ENCODE measurements at regions not wholly inside any gene's neighbourhood (a gene's known extent, or its start where the extent isn't known, plus 50 kb on each side); places are given as distances from the start of the nearest gene placed in this dataset.
A peak's percentile ranks its signal among the peaks of the same experiment; 100 is the strongest.

DNA sequence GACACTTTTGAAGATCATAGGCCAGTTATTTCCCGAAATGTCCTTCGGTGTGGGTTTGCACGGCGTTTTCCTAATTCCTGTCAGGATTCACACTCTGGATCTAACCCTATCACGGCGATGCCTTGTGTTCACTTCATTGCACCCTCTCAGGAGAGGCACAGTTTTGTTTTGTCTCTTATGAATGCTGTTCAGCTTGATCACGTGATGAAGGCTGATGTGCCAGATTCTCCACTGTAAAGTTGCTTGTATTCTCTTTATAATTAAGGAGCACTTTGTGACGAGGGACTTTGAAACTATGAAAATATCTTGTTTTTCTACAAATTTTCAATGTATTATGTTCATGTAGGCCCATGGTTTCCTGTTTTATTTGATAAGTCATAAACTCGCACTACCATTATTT is 568.1 kb downstream of the ACTR3B start:
- no peak for DNase-seq (ENCODE audit: low read depth, low spot score)
- no peak overlapping the region for H3K4me3 ChIP-seq (ENCODE audit: low read depth, low read length)
- in situ Hi-C loops (cut with HindIII; ENCODE audit: low sequenced_read_pairs) = no loop called here
- TF ChIP-seq, protein P1, sequence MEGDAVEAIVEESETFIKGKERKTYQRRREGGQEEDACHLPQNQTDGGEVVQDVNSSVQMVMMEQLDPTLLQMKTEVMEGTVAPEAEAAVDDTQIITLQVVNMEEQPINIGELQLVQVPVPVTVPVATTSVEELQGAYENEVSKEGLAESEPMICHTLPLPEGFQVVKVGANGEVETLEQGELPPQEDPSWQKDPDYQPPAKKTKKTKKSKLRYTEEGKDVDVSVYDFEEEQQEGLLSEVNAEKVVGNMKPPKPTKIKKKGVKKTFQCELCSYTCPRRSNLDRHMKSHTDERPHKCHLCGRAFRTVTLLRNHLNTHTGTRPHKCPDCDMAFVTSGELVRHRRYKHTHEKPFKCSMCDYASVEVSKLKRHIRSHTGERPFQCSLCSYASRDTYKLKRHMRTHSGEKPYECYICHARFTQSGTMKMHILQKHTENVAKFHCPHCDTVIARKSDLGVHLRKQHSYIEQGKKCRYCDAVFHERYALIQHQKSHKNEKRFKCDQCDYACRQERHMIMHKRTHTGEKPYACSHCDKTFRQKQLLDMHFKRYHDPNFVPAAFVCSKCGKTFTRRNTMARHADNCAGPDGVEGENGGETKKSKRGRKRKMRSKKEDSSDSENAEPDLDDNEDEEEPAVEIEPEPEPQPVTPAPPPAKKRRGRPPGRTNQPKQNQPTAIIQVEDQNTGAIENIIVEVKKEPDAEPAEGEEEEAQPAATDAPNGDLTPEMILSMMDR (IDR thresholded peaks at IDR 0.05; ENCODE audit: low read depth, low read length) = no peak

DNA sequence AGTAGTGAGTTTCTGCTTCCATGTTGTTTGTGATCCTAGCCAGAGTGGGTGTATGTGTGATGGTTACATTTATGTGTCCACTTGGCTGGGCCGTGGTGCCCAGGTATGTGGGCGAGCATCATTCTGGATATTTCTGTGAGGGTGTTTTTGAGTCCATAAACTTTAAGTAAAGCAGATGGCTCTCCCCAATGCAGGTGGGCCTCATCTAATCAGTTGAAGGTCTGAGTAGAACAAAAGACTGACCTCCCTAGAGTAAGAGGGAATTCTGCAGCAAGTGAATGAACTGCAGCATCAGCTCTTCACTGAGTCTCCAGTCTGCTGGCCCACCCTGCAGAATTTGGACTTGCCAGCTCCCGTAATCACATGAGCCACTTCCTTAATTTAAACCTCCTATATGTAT is 571.9 kb downstream of the ACTR3B start:
- H3K4me3 ChIP-seq (ENCODE audit: low read depth, low read length) = no peak overlapping the region
- TF ChIP-seq, protein P1 (IDR thresholded peaks at IDR 0.05; ENCODE audit: low read depth, low read length) = no peak
- in situ Hi-C loops (cut with HindIII; ENCODE audit: low sequenced_read_pairs) = no loop called here
- no peak for DNase-seq (ENCODE audit: low read depth, low spot score)

DNA sequence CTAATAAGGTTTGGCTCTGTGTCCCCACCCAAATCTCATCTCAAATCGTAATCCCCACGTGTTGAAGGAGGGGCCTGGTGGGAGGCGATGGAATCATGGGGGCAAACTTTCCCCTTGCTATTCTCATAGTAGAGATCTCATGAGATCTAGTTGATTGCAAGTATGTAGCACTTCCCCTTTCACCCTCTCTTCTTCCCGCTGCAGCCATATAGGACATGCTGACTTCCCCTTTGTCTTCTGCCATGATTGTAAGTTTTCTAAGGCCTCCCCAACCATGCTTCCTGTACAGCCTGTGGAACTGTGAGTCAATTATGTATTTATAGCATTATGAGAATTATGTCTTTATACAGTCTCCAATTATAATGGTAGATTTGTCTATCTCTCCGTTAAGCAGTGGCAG is 594.5 kb downstream of the ACTR3B start:
- in situ Hi-C loops (cut with HindIII; ENCODE audit: low sequenced_read_pairs) = no loop called here
- TF ChIP-seq, protein P1 (IDR thresholded peaks at IDR 0.05; ENCODE audit: low read depth, low read length) = no peak
- no peak overlapping the region for H3K4me3 ChIP-seq (ENCODE audit: low read depth, low read length)
- DNase-seq (ENCODE audit: low read depth, low spot score) = no peak

DNA sequence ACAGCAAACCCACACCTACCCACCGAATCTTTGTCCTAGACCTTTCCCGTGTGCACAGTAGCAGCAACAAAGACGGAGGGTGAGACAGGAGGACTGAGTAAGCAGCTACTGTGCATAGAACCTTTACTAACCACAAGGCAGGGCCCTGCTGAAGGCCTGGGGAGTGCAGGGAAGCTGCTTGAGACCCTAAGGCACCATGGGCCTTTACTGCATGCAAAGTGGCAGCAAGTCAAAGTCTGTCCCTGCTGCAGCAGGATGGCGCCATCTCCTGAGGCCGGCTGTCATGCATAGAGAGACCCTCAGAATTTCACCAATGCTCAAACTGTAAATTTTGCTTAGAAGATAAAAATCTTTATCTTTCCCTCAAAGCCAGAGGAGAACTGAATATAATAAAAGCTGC is 610.5 kb downstream of the ACTR3B start:
- no peak for DNase-seq (ENCODE audit: low read depth, low spot score)
- H3K4me3 ChIP-seq (ENCODE audit: low read depth, low read length) = no peak overlapping the region
- TF ChIP-seq, protein P1 (IDR thresholded peaks at IDR 0.05; ENCODE audit: low read depth, low read length) = no peak
- in situ Hi-C loops (cut with HindIII; ENCODE audit: low sequenced_read_pairs) = no loop called here

DNA sequence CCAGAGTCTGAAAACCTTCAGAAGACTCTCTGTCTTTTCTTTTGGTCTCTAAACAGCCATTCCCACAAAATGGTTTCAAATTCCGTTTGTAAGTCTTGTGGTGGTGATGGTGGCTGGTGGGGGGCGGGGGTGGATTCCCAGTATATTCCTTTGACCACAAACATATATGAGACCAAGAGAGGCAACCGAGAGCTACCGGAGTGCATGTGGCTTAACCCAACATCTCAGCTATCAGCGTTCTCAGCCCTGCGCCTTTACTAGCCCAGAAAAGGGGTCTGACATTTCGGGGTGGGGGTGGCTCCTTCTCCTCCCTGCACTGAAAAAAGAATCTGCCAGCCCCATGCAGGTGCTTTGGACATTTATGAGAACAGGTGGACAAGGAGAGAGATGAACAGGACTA is 621.1 kb downstream of the ACTR3B start:
- TF ChIP-seq, protein P1 (IDR thresholded peaks at IDR 0.05; ENCODE audit: low read depth, low read length) = no peak
- DNase-seq (ENCODE audit: low read depth, low spot score) = no peak
- in situ Hi-C loops (cut with HindIII; ENCODE audit: low sequenced_read_pairs) = no loop called here
- no peak overlapping the region for H3K4me3 ChIP-seq (ENCODE audit: low read depth, low read length)

DNA sequence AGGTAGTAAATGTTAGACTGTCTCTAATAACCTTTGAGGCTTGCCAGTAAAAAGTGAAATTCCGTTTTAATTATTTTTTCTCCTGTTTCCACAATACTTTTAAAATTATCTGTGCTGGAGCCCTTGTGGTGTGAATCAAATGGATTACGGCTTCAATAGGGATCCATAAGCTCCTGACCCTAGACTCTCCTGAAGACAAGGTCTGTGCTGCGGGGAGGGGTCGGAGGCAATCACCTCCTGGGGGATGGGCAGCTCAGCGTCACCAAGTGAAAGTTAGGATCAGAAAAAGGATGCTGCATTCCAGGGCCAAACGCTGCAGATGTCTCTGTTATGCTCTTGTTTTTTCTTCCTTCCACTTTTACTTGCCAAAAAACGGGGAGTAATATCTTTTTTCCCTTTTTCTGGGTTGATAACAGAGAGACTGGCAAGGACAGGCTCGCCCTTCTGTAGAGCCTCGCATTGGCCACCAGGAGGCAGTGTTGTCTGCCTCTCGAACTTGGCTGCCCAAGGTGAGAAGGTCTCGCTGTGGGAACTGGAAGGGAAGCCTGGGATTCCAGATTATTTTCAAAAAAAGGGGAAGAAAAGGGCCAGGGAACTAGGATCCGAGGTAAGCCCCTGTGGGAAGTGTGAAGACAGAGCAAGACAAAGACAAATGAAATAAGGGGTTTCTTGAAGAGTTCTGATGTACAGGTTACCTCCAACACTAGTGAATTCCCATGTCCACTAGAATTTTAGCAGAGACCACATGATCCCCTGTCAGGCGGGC is 621.9 kb downstream of the ACTR3B start:
- H3K4me3 ChIP-seq (ENCODE audit: low read depth, low read length) = no peak overlapping the region
- no peak for DNase-seq (ENCODE audit: low read depth, low spot score)
- in situ Hi-C loops (cut with HindIII; ENCODE audit: low sequenced_read_pairs) = no loop called here
- TF ChIP-seq, protein P1 (IDR thresholded peaks at IDR 0.05; ENCODE audit: low read depth, low read length) = peak; percentile 29
